Activated T-cell treated with anti-CD3 and anti-CD28 coated beads, Interleukin-2, amount 50 U/mL, for 24 hours (primary cell): ENCODE measurements at regions not wholly inside any gene's neighbourhood (a gene's known extent, or its start where the extent isn't known, plus 50 kb on each side); places are given as distances from the start of the nearest gene placed in this dataset.
"Not testable (repeated sequence)": the region's sequence is repeated elsewhere in the genome, so short reads cannot be mapped to it uniquely, and the experiment has no call there.

ENCODE experiments used
- DNase-seq: peaks from one replicate; pipeline ENCODE4 v3.0.0-alpha.2; 2020
- H3K27ac Mint-ChIP-seq: 2 replicates; pipeline ENCODE4 v1.8.0; 2020; ENCODE audit warnings: mild to moderate bottlenecking, mixed read lengths
- H3K27me3 Mint-ChIP-seq: 2 replicates; pipeline ENCODE4 v1.8.0; 2020; ENCODE audit warnings: mixed read lengths
- H3K36me3 Mint-ChIP-seq: 2 replicates; pipeline ENCODE4 v1.8.0; 2020; ENCODE audit warnings: low read depth, mixed read lengths
- H3K4me1 Mint-ChIP-seq: 2 replicates; pipeline ENCODE4 v1.8.0; 2020; ENCODE audit warnings: low read depth, mixed read lengths
- H3K4me3 Mint-ChIP-seq: 2 replicates; pipeline ENCODE4 v1.8.0; 2020; ENCODE audit warnings: mild to moderate bottlenecking, moderate library complexity, mixed read lengths
- H3K9me3 Mint-ChIP-seq: 2 replicates; pipeline ENCODE4 v1.8.0; 2020; ENCODE audit warnings: mixed read lengths

DNA sequence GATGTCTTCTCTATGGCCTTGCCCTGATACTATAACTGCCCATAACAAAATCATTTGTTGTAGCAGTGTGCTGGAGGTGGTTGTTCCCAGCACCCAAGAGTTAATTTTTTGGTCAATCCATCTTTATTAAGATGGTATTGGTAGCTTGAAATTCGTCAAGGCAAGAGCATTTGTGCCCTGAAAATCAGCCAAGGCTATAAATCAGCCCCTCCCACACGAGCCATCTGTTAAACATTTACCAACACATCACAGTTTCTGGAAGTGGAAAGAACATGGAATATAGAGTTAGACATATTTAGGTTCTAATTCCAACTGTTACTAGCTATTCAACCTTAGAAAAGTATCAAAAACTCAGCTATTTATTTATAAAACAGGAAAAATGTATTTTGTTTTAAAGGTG lies 888.4 kb upstream of the GJE1 start:
- Mint-ChIP-seq H3K4me3 (no peak overlapping the region), H3K36me3 (no peaks in the 10 kb centered on the region), H3K9me3 (no peaks in the 10 kb centered on the region), H3K4me1 (no peaks in the 10 kb centered on the region), H3K27me3 (peaks cover 2% of the 10 kb centered on the region), H3K27ac (no peak overlapping the region)
- DNase-seq = no peak

DNA sequence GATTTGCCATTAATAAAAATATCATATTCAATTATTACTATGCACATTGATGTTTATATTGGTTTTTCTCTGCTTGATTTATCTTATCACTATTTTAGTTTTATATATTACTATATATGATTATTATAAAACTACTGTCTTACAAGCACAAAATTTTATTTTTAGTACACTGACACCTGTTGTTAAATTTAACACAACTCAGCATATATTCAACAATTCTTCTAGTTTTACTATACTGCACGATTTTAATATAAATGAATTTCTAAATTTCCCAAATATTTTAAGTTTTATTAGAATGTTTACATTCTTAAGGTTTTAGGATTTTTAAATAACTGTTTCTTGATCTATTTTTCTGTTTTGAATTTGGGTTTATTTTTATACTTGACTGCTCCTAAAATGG lies 889.8 kb upstream of the GJE1 start:
- DNase-seq = no peak
- no peak overlapping the region for H3K4me3 Mint-ChIP-seq
- no peaks in the 10 kb centered on the region for H3K4me1 Mint-ChIP-seq
- H3K9me3 Mint-ChIP-seq = no peaks in the 10 kb centered on the region
- H3K27me3 Mint-ChIP-seq = peaks cover 2% of the 10 kb centered on the region
- H3K36me3 Mint-ChIP-seq = no peaks in the 10 kb centered on the region
- H3K27ac Mint-ChIP-seq = no peak overlapping the region

DNA sequence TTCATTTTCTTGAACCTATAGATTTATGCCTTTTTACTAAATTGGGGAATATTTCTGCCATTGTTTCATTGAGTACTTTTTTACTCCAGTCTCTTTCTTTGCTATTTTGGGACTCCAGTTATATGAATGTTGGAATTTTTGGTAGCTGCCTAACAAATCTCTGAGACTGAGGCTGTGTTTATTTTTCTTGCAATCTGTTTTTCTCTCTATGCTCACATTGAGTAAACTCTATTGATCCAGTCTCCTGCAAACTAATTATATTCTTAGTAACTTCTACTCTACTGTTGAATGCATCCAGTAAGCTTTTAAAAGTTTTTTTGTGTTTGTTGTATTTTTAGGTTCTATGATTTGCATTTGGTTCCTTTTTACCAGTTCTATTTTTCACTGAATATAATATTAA lies 903.4 kb upstream of the GJE1 start:
- H3K4me3 Mint-ChIP-seq = no peak overlapping the region
- no peak for DNase-seq
- H3K27me3 Mint-ChIP-seq = no peaks in the 10 kb centered on the region
- peaks cover 10% of the 10 kb centered on the region for H3K9me3 Mint-ChIP-seq
- no peak overlapping the region for H3K27ac Mint-ChIP-seq
- no peaks in the 10 kb centered on the region for H3K4me1 Mint-ChIP-seq
- H3K36me3 Mint-ChIP-seq = no peaks in the 10 kb centered on the region

DNA sequence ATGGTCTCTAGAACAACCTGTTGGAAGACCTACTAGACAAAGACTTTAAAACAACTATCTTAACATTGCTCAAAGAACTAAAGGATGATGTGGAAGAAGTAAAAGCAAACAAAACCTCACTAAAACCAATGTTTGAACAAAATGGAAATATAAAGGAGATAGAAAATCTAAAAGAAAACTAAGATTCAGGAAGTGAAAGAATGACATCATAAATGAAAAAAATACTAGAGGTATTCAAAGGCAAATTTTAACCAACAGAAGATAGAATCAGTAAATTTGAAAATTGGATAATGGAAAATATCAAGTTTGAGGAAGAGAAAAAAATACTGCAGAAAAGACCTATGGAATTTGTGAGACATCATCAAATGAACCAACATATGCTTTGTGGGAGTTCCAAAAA lies 914.1 kb upstream of the GJE1 start:
- Mint-ChIP-seq H3K4me1 (peaks cover 4% of the 10 kb centered on the region), H3K36me3 (no peaks in the 10 kb centered on the region), H3K27me3 (peaks cover 4% of the 10 kb centered on the region), H3K27ac (no peak overlapping the region), H3K4me3 (no peak overlapping the region), H3K9me3 (peaks cover 2% of the 10 kb centered on the region)
- DNase-seq = no peak

DNA sequence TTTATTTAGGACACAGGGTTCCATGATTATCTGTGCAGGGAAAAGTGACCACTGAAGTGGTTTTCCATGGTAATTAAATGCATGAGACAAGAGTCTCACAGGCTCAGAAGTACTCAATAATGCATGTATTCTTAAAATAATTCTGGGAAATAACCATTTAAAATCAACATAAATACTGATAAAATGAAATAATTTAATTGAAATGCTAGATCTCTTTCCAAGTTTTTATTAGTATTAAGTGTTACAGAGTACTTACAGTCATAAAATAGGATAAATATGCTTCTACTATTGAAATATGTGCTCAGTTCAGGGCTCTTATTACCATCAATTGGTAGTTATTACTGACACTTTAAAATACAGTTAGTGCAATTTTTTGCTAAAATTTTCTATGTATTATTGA lies 916.0 kb upstream of the GJE1 start:
- Mint-ChIP-seq H3K27ac (no peak overlapping the region), H3K4me1 (peaks cover 4% of the 10 kb centered on the region), H3K27me3 (peaks cover 9% of the 10 kb centered on the region), H3K9me3 (no peaks in the 10 kb centered on the region), H3K36me3 (no peaks in the 10 kb centered on the region), H3K4me3 (no peak overlapping the region)
- no peak for DNase-seq

DNA sequence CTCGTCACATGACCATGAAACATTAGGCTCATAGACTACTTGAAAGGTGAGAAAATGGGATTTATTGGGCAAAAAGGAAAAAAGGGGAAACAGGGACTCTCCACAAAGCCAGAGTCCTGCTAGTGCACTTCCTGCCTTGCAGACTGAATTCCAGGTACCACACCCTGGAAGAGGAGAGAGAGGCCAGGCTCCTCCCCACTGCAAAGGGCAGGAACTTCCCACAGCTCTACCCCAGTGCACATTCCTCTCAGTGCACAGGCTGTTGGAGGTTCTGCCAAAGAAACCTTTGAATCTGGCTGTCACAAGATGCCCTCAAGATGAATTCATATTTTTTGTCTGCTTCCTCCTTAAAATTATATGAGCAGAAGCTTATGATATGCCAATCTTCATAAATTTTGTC lies 920.4 kb upstream of the GJE1 start:
- Mint-ChIP-seq H3K36me3 (no peaks in the 10 kb centered on the region), H3K27ac (no peak overlapping the region), H3K4me3 (no peak overlapping the region), H3K9me3 (no peaks in the 10 kb centered on the region), H3K4me1 (no peaks in the 10 kb centered on the region), H3K27me3 (peaks cover 10% of the 10 kb centered on the region)
- DNase-seq = no peak

DNA sequence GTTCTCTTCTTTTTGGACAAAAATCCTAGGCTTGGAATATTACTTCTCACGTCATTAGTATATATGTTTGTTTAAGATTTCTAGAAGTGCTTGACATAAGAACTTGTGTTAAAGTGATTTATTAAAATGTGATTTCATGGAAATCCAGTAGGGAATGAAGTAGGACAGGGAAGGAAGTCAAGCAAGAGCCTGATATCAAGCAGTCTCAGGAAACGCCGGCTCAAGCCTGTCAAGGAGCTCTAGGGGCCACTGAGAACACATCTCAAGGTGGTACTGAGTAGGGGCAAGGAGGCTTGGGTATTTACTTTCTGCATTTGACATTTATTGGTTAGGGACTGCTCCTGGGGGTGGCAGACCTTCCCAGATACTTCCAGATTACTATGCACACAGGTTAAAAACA lies 920.9 kb upstream of the GJE1 start:
- H3K27ac Mint-ChIP-seq = no peak overlapping the region
- H3K36me3 Mint-ChIP-seq = no peaks in the 10 kb centered on the region
- H3K27me3 Mint-ChIP-seq = peaks cover 10% of the 10 kb centered on the region
- no peak overlapping the region for H3K4me3 Mint-ChIP-seq
- DNase-seq = no peak
- H3K4me1 Mint-ChIP-seq = no peaks in the 10 kb centered on the region
- no peaks in the 10 kb centered on the region for H3K9me3 Mint-ChIP-seq

DNA sequence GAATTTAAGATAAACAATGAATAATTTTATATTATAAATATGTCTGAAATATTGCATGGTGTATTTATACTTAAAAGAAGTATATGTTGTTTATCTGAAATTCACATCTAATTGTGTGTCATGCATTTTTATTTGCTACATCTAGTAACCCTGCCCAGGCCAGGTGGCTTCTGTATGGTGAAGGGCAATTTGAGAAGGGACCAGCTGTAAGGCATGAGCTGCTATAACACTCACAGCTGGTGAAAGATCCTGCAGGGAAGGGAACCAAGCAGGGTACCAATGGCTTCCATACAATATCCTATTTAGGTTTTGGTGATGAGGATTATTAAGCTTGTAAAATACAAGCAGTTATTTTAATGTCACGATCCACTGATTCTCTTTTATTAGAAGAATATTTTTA lies 921.8 kb upstream of the GJE1 start:
- Mint-ChIP-seq H3K9me3 (no peaks in the 10 kb centered on the region), H3K27ac (no peak overlapping the region), H3K4me1 (no peaks in the 10 kb centered on the region), H3K4me3 (no peak overlapping the region), H3K36me3 (no peaks in the 10 kb centered on the region), H3K27me3 (peaks cover 7% of the 10 kb centered on the region)
- no peak for DNase-seq

DNA sequence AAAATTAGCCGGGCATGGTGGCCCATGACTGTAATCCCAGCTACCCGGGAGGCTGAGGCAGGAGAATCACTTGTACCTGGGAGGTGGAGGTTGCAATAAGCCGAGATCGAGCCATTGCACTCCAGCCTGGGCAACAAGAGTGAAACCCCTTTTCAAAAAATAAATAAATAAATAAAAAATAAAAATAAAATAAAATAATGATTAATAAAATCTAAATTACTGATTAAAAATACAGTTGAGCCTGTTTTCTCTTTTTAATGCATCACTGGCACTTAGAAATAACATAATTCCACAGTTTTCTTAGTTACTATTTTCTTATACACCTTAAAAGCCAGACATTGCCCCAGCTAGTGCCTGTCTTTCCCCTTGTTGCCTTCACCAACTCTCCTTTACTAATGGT lies 922.8 kb upstream of the GJE1 start:
- H3K27me3 Mint-ChIP-seq = peaks cover 7% of the 10 kb centered on the region
- H3K36me3 Mint-ChIP-seq = no peaks in the 10 kb centered on the region
- H3K27ac Mint-ChIP-seq = no peak overlapping the region
- no peaks in the 10 kb centered on the region for H3K4me1 Mint-ChIP-seq
- no peak for DNase-seq
- H3K9me3 Mint-ChIP-seq = no peaks in the 10 kb centered on the region
- no peak overlapping the region for H3K4me3 Mint-ChIP-seq

DNA sequence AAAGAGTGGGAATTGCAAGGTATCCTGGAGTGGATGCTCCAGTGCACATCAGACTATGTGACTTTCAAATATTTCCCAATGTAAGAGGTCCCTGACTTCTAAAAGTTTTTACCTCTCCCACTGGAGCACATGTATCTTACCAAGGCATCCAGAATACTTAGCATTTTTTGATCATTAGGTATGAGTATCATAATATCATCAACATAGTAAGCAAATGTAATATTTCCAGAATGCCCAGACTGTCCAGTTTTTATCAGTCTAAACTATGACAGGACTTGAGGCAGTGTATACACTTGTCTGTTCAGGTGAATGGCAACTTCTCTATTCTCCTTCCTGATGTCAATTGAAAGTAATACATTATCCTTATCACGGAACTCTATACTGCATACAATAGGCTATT lies 924.6 kb upstream of the GJE1 start:
- Mint-ChIP-seq H3K27ac (no peak overlapping the region), H3K27me3 (peaks cover 7% of the 10 kb centered on the region), H3K4me1 (no peaks in the 10 kb centered on the region), H3K4me3 (no peak overlapping the region), H3K9me3 (no peaks in the 10 kb centered on the region), H3K36me3 (no peaks in the 10 kb centered on the region)
- DNase-seq = no peak

DNA sequence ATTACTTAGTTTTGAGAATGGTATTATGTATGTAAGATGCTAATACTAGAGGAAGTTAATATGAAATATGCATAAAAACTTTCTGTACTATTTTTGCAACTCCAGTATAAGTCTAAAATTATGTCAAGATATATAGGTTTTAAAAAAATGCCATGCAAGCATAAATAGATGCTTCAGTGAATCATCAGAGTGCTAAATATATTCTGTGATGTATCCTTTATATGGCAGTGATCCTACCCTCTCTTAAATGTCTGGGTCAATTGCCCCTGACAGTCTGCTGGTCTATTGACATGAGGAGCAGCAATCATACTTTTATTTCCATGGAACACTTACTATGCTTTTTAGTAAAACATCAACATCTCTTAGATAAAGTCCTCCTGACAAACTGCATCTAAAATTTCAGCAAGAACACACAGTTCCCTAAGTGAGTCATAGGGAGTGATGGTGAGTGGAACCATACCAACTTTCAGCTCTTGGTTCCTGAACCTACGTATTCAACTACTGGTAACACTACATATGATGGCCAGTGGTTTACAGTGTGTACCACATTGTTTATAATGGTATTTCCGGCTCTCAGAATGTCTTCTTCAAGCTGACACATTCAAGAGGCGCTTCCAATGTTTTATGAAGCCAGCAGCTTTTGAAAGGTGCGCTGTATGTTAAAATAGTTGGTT lies 928.7 kb upstream of the GJE1 start:
- no peak for DNase-seq

DNA sequence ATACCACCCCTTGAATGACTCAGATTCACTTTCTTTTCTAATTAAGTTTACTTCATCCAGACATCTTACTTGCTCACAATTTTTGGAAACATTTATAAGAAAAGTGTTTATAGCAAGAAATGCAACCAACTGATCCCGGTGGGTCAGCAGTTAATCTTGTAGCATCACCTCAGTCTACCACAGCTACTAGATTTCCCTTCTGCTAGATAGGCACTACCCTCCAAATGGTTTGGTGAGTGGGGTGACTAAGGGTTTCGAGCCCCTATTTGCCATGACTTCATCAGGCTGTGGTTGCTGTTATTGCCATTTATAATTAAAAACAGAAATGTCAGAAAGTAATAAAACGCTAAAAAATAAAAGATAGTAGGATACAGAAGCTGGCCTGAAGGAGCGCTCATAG lies 930.1 kb upstream of the GJE1 start:
- H3K27me3 Mint-ChIP-seq = no peaks in the 10 kb centered on the region
- no peaks in the 10 kb centered on the region for H3K36me3 Mint-ChIP-seq
- no peak for DNase-seq
- no peaks in the 10 kb centered on the region for H3K9me3 Mint-ChIP-seq
- no peaks in the 10 kb centered on the region for H3K4me1 Mint-ChIP-seq
- H3K27ac Mint-ChIP-seq = no peak overlapping the region
- H3K4me3 Mint-ChIP-seq = no peak overlapping the region

More for the DNA sequence above, 928.7 kb upstream of the GJE1 start:
- no peaks in the 10 kb centered on the region for H3K27me3 Mint-ChIP-seq
- no peaks in the 10 kb centered on the region for H3K36me3 Mint-ChIP-seq
- no peak overlapping the region for H3K27ac Mint-ChIP-seq
- H3K9me3 Mint-ChIP-seq = no peaks in the 10 kb centered on the region
- no peak overlapping the region for H3K4me3 Mint-ChIP-seq
- H3K4me1 Mint-ChIP-seq = no peaks in the 10 kb centered on the region

DNA sequence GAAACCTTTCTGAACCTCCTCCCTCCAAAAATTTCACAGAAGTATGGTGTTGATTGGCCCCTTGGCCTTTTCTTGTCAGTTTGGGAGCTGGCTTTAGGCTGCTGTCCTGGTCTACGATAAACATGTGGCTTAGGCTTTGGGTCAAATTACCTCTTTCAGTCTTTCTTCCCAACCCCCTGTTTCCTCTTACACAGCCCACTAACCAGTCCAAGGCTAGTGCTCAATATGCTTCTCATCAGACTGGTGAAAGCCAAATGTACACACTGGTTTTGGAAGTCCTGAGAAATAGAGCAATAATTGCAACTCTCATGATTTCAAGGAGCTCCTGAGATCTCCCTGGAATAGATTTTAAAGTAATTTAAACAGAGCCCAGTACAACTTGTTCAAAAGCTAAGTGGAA lies 933.7 kb upstream of the GJE1 start:
- Mint-ChIP-seq H3K9me3 (no peaks in the 10 kb centered on the region), H3K4me3 (no peak overlapping the region)
- no peak for DNase-seq

DNA sequence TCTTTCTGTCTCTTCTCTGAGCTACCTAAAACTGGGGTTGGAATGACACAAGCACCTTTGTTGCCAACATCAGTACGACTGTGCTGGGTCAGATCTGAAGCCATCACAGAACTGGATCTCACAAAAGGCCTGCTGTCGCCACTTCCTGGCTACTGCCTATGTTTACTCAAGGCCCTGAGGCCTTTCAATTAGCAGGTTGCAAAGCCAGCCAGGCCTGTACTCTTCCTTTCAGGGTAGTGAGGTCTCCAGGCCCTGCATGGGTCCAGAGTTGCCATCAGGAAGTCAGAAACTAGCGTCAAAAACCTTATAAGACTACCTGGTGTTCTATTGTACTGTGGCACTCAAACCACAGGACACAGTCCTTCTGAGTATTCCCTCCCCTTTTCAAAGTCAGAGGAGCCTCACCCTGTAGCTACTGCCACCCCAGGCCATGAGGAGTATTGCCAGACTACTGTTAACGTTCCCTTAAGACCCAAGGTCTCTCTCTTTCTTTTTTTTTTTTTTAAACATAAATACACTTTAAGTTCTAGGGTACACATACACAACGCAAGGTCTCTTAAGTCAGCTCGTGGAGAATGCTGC lies 937.4 kb upstream of the GJE1 start:
- no peak overlapping the region for H3K4me3 Mint-ChIP-seq
- no peak for DNase-seq
- no peaks in the 10 kb centered on the region for H3K36me3 Mint-ChIP-seq
- H3K27ac Mint-ChIP-seq = no peak overlapping the region
- no peaks in the 10 kb centered on the region for H3K4me1 Mint-ChIP-seq
- no peaks in the 10 kb centered on the region for H3K27me3 Mint-ChIP-seq
- peaks cover 4% of the 10 kb centered on the region for H3K9me3 Mint-ChIP-seq

More for the DNA sequence above, 933.7 kb upstream of the GJE1 start:
- no peaks in the 10 kb centered on the region for H3K4me1 Mint-ChIP-seq
- H3K36me3 Mint-ChIP-seq = no peaks in the 10 kb centered on the region
- H3K27ac Mint-ChIP-seq = no peak overlapping the region
- H3K27me3 Mint-ChIP-seq = no peaks in the 10 kb centered on the region

DNA sequence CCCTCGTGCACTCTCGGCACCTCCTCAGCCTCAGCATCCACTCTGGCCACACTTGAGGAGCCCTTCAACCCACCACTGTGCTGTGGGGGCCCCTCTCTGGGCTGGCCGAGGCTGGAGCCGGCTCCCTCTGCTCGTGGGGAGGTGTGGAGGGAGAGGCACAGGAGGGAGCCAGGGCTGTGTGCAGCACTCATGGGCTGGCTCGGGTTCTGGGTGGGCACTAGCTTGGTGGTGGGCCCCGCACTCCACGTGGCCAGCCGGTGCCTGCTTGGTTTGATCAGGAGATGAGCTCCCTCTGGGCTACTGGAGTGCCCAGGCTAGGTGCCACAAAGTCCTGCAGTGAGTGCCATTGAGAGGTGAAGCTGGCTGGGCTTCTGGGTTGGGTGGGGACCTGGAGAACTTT lies 949.4 kb upstream of the GJE1 start:
- no peaks in the 10 kb centered on the region for H3K4me1 Mint-ChIP-seq
- peaks cover 9% of the 10 kb centered on the region for H3K9me3 Mint-ChIP-seq
- H3K36me3 Mint-ChIP-seq = no peaks in the 10 kb centered on the region
- no peak for DNase-seq
- no peak overlapping the region for H3K27ac Mint-ChIP-seq
- no peak overlapping the region for H3K4me3 Mint-ChIP-seq
- H3K27me3 Mint-ChIP-seq = no peaks in the 10 kb centered on the region

DNA sequence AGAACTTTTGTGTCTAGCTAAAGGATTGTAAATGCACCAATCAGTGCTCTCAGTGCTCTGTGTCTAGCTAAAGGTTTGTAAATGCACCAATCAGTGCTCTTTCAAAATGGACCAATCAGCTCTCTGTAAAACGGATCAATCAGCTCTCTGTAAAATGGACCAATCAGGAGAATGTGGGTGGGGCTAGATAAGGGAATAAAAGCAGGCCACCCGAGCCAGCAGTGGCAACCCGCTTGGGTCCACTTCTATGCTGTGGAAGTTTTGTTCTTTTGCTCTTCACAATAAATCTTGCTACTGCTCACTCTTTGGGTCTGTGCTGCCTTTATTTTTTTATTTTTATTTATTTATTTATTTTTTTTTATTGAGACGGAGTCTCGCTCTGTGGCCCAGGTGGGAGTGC lies 957.3 kb upstream of the GJE1 start:
- H3K36me3 Mint-ChIP-seq, H3K9me3 Mint-ChIP-seq, DNase-seq, H3K27me3 Mint-ChIP-seq, H3K4me1 Mint-ChIP-seq, H3K4me3 Mint-ChIP-seq, H3K27ac Mint-ChIP-seq: not testable (repeated sequence)
